HEK293T (cell line): ENCODE measurements at regions not wholly inside any gene's neighbourhood (a gene's known extent, or its start where the extent isn't known, plus 50 kb on each side); places are given as distances from the start of the nearest gene placed in this dataset.

Source experiments
- ARNT ChIP-seq: fragments of 450-650 bp; IDR thresholded peaks from 2 replicates; pipeline ENCODE4 v1.6.1; 2017; ENCODE audit warnings: mild to moderate bottlenecking
- BHLHE40 ChIP-seq: fragments of 450-650 bp; IDR thresholded peaks from 2 replicates; pipeline ENCODE4 v1.6.1; 2016; ENCODE audit warnings: mild to moderate bottlenecking, moderate library complexity, borderline replicate concordance
- FOXA1 ChIP-seq: fragments of 450-650 bp; IDR thresholded peaks from 2 replicates; pipeline ENCODE4 v1.6.1; 2016; ENCODE audit warnings: mild to moderate bottlenecking
- FOXK2 ChIP-seq: fragments of 450-650 bp; IDR thresholded peaks from 2 replicates; pipeline ENCODE4 v1.6.1; 2016; ENCODE audit warnings: mild to moderate bottlenecking
- FOXM1 ChIP-seq: fragments of 450-650 bp; IDR thresholded peaks from 2 replicates; pipeline ENCODE4 v1.6.1; 2017; ENCODE audit warnings: mild to moderate bottlenecking, borderline replicate concordance
- HDGF ChIP-seq: fragments of 450-650 bp; IDR thresholded peaks from 2 replicates; pipeline ENCODE4 v1.6.1; 2017; ENCODE audit warnings: antibody characterized with exemption, borderline replicate concordance
- NFRKB ChIP-seq: fragments of 450-650 bp; IDR thresholded peaks from 2 replicates; pipeline ENCODE4 v1.6.1; 2016; ENCODE audit warnings: mild to moderate bottlenecking, moderate library complexity
- SP1 ChIP-seq: fragments of 450-650 bp; IDR thresholded peaks from 2 replicates; pipeline ENCODE4 v1.6.1; 2017
- ZNF384 ChIP-seq: fragments of 450-650 bp; IDR thresholded peaks from 2 replicates; pipeline ENCODE4 v1.6.1; 2016

- TF ChIP-seq ARNT (no peak), SP1 (no peak), FOXK2 (no peak), HDGF (no peak), ZNF384 (no peak), FOXM1 (no peak), NFRKB (no peak), BHLHE40 (no peak), FOXA1 (no peak)
These were observed 363.3 kb upstream of the CDH4 start for GRCh38 chr20:60888771-60889170.
